DOHH2 (cell line): ENCODE measurements at regions not wholly inside any gene's neighbourhood (a gene's known extent, or its start where the extent isn't known, plus 50 kb on each side); places are given as distances from the start of the nearest gene placed in this dataset.

Experiments
- CTCF ChIP-seq: fragments of 200-600 bp; sonication (generic); IDR thresholded peaks from one replicate; pipeline ENCODE4 v1.5.1; 2014; ENCODE audit warnings: antibody characterized with exemption, mild to moderate bottlenecking, low read depth, low read length; ENCODE audit not compliant: poor library complexity, severe bottlenecking
- EZH2phosphoT487 ChIP-seq: fragments of 200-600 bp; sonication (generic); IDR thresholded peaks from 2 replicates; pipeline ENCODE4 v1.6.1; 2017; ENCODE audit warnings: borderline replicate concordance, mild to moderate bottlenecking, antibody characterized with exemption, low read length, moderate library complexity, mixed read lengths

GRCh38 chrX:113920661-113921060 lies 663.2 kb upstream of the HTR2C start:
- TF ChIP-seq CTCF (no peak), EZH2phosphoT487 (no peak)
